Tibial artery (tissue), 4 donors: ENCODE measurements at regions not wholly inside any gene's neighbourhood (a gene's known extent, or its start where the extent isn't known, plus 50 kb on each side); places are given as distances from the start of the nearest gene placed in this dataset.

ENCODE experiments used
- DNase-seq, 2 donors: peaks; one replicate each; pipeline ENCODE4 v3.0.0-alpha.2; 2019
- H3K27ac ChIP-seq, 2 donors: fragments of 200-600 bp; sonication (generic) in 1 of 2; 1 replicate in 1 of 2; 2 replicates in 1 of 2; pipeline ENCODE4 v1.5.1; 2018 to 2019; ENCODE audit warnings: mild to moderate bottlenecking in 1 of 2
- H3K27me3 ChIP-seq, 2 donors: fragments of 200-600 bp; sonication (generic) in 1 of 2; one replicate each; pipeline versions ENCODE4 v1.5.1 to v1.6.0; 2016 to 2019
- H3K36me3 ChIP-seq, 3 donors: fragments of 200-600 bp; sonication (generic) in 2 of 3; one replicate each; pipeline ENCODE4 v1.5.1; 2016 to 2019; ENCODE audit warnings: mild to moderate bottlenecking in 2 of 3
- H3K4me1 ChIP-seq, 4 donors: fragments of 200-600 bp; sonication (generic) in 2 of 4; 1 replicate in 3 of 4; 2 replicates in 1 of 4; pipeline ENCODE4 v1.5.1; 2016 to 2019
- H3K4me3 ChIP-seq, 2 donors: fragments of 200-600 bp; sonication (generic) in 1 of 2; 1 replicate in 1 of 2; 2 replicates in 1 of 2; pipeline ENCODE4 v1.5.1; 2018 to 2019; ENCODE audit warnings: mild to moderate bottlenecking in 2 of 2
- H3K9me3 ChIP-seq, 3 donors: fragments of 200-600 bp; sonication (generic) in 1 of 3; one replicate each; pipeline ENCODE4 v1.5.1; 2016 to 2019
- intact Hi-C: fragments of 100-400 bp; cut with DNase I; formaldehyde crosslinking; loops from one replicate; pipeline ENCODE4 v1.15.0; 2023; ENCODE audit warnings: low total_unique reads
- TF ChIP-seq, protein P1 (sequence below), 2 experiments: fragments of 200-600 bp in 1 of 2; fragments of 450-650 bp in 1 of 2; IDR thresholded peaks; one replicate each; pipeline ENCODE4 v1.5.1; 2017 to 2019; ENCODE audit warnings: antibody characterized with exemption in 2 of 2, mild to moderate bottlenecking in 1 of 2, moderate library complexity in 1 of 2

- H3K27ac ChIP-seq, result no peak overlapping the region
- H3K4me1 ChIP-seq, result peaks cover 0 to 8% (median 0%) of the 10 kb centered on the region in 4 donors
- H3K9me3 ChIP-seq, result no peaks in the 10 kb centered on the region
- no peak for DNase-seq
- TF ChIP-seq, protein P1, sequence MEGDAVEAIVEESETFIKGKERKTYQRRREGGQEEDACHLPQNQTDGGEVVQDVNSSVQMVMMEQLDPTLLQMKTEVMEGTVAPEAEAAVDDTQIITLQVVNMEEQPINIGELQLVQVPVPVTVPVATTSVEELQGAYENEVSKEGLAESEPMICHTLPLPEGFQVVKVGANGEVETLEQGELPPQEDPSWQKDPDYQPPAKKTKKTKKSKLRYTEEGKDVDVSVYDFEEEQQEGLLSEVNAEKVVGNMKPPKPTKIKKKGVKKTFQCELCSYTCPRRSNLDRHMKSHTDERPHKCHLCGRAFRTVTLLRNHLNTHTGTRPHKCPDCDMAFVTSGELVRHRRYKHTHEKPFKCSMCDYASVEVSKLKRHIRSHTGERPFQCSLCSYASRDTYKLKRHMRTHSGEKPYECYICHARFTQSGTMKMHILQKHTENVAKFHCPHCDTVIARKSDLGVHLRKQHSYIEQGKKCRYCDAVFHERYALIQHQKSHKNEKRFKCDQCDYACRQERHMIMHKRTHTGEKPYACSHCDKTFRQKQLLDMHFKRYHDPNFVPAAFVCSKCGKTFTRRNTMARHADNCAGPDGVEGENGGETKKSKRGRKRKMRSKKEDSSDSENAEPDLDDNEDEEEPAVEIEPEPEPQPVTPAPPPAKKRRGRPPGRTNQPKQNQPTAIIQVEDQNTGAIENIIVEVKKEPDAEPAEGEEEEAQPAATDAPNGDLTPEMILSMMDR (IDR thresholded peaks at IDR 0.05), result no peak
- H3K4me3 ChIP-seq, result no peak overlapping the region
- H3K36me3 ChIP-seq, result no peaks in the 10 kb centered on the region
- intact Hi-C loops, result no loop called here
- H3K27me3 ChIP-seq, result no peaks in the 10 kb centered on the region
These were observed 82.6 kb upstream of the CCL2 start for GRCh38 chr17:34172390-34172918.

GRCh38 chr17:34173241-34173640 lies 81.8 kb upstream of the CCL2 start:
- TF ChIP-seq, protein P1 (IDR thresholded peaks at IDR 0.05), result no peak
- intact Hi-C loops, result no loop called here

DNA sequence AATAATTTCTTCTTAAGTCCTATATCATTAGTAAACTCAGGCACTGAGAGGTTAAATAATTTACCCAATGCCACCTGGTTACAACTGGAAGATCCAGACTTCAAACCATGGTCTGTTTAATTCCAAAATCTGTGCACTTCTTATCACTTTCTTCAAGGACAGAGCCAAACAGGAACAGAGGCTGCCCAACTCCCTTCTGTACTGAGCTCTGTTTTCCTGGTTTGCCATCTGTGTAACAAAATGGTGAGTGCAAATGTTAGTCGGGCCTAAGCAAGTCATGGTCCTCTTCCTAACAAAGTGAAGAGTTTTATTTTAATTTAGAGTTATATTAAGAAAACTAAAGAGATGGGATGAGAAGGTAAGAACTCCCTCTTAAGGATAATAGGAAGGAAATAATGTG lies 80.6 kb upstream of the CCL2 start:
- H3K9me3 ChIP-seq, result no peaks in the 10 kb centered on the region
- DNase-seq, result no peak
- intact Hi-C loops, result no loop called here
- no peaks in the 10 kb centered on the region for H3K27me3 ChIP-seq
- no peaks in the 10 kb centered on the region for H3K36me3 ChIP-seq
- TF ChIP-seq, protein P1 (IDR thresholded peaks at IDR 0.05), result no peak
- peaks cover 0 to 21% (median 0%) of the 10 kb centered on the region in 4 donors for H3K4me1 ChIP-seq
- no peak overlapping the region for H3K4me3 ChIP-seq
- H3K27ac ChIP-seq, result no peak overlapping the region

More at GRCh38 chr17:34173241-34173640, 81.8 kb upstream of the CCL2 start:
- no peak for DNase-seq
- no peaks in the 10 kb centered on the region for H3K27me3 ChIP-seq
- H3K4me1 ChIP-seq, result peaks cover 0 to 16% (median 0%) of the 10 kb centered on the region in 4 donors
- no peak overlapping the region for H3K27ac ChIP-seq
- no peaks in the 10 kb centered on the region for H3K9me3 ChIP-seq
- no peaks in the 10 kb centered on the region for H3K36me3 ChIP-seq
- no peak overlapping the region for H3K4me3 ChIP-seq

- TF ChIP-seq, protein P1 (IDR thresholded peaks at IDR 0.05), result no peak
- no peaks in the 10 kb centered on the region for H3K27me3 ChIP-seq
- no peaks in the 10 kb centered on the region for H3K36me3 ChIP-seq
- H3K4me1 ChIP-seq, result peaks cover 0 to 21% (median 0%) of the 10 kb centered on the region in 4 donors
- no peak for DNase-seq
- intact Hi-C loops, result no loop called here
- H3K27ac ChIP-seq, result no peak overlapping the region
- H3K4me3 ChIP-seq, result no peak overlapping the region
- H3K9me3 ChIP-seq, result no peaks in the 10 kb centered on the region
These were observed 78.6 kb upstream of the CCL2 start for GRCh38 chr17:34176440-34176839.

DNA sequence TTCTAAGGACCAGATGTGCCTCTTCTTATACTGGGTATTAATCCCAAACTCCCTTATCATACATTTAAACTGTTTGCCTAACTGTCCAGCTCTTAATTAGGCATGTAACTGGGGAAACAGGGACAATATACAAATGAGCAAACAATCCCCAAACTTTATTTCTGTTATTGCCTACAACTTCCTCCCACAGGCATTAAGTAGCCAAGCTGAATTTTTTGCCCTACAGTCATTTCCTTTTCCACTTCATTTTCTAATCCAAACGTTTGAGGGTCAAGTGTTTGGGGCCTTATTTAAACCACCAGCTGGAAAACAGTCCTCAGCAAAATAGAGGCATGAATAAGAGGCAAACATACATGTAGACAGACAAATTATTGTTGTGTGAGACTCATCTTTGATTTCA lies 77.4 kb upstream of the CCL2 start:
- Histone ChIP-seq H3K27me3 (no peaks in the 10 kb centered on the region), H3K36me3 (no peaks in the 10 kb centered on the region), H3K4me1 (peaks cover 0 to 21% (median 0%) of the 10 kb centered on the region in 4 donors), H3K4me3 (no peak overlapping the region), H3K9me3 (no peaks in the 10 kb centered on the region), H3K27ac (peak overlapping the region; percentile 31 to 38)
- no peak for DNase-seq
- intact Hi-C loops, result no loop called here
- TF ChIP-seq, protein P1 (IDR thresholded peaks at IDR 0.05), result no peak

- peaks cover 0 to 21% (median 0%) of the 10 kb centered on the region in 4 donors for H3K4me1 ChIP-seq
- H3K4me3 ChIP-seq, result no peak overlapping the region
- H3K27ac ChIP-seq, result peak overlapping the region; percentile 31 to 38
- TF ChIP-seq, protein P1 (IDR thresholded peaks at IDR 0.05), result no peak
- H3K27me3 ChIP-seq, result no peaks in the 10 kb centered on the region
- intact Hi-C loops, result no loop called here
- no peaks in the 10 kb centered on the region for H3K9me3 ChIP-seq
- no peaks in the 10 kb centered on the region for H3K36me3 ChIP-seq
- no peak for DNase-seq
These were observed 77.0 kb upstream of the CCL2 start for GRCh38 chr17:34178092-34178491.
